ENCODE measurements at regions not wholly inside any gene's neighbourhood (a gene's known extent, or its start where the extent isn't known, plus 50 kb on each side); places are given as distances from the start of the nearest gene placed in this dataset.

DNA sequence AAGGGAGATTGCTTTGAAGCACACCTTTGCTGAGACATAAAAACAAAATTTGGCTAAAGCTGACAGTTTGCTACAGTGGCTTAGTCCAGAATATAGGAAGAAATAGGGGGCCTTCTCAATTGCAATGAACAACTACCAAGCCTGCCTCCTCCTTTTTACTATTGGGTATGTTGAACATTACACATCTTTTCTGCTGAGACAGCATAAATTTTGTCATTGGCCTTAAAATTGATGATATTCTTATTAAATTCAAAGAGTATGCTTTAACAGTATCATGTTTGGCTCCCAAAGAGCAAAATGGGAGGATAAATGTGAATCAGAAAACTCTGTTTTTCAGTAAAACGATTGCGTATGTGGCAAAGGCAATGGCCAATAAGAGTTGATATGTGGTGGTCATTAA, 721.9 kb upstream of the IGFBP7 start:
- Histone ChIP-seq H3K4me3 (no peak overlapping the region), H3K27me3 (no peaks in the 10 kb centered on the region), H3K27ac (no peak overlapping the region), H3K4me1 (no peaks in the 10 kb centered on the region), H3K36me3 (no peaks in the 10 kb centered on the region), H3K9me3 (no peaks in the 10 kb centered on the region)
- 86 to 92% (median 88%) methylated on average over 2 of the region's 2 CpGs for WGBS, 4 donors
- DNase-seq, result no peak
- TF ChIP-seq, protein P1, sequence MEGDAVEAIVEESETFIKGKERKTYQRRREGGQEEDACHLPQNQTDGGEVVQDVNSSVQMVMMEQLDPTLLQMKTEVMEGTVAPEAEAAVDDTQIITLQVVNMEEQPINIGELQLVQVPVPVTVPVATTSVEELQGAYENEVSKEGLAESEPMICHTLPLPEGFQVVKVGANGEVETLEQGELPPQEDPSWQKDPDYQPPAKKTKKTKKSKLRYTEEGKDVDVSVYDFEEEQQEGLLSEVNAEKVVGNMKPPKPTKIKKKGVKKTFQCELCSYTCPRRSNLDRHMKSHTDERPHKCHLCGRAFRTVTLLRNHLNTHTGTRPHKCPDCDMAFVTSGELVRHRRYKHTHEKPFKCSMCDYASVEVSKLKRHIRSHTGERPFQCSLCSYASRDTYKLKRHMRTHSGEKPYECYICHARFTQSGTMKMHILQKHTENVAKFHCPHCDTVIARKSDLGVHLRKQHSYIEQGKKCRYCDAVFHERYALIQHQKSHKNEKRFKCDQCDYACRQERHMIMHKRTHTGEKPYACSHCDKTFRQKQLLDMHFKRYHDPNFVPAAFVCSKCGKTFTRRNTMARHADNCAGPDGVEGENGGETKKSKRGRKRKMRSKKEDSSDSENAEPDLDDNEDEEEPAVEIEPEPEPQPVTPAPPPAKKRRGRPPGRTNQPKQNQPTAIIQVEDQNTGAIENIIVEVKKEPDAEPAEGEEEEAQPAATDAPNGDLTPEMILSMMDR (IDR thresholded peaks at IDR 0.05), result no peak
- TF ChIP-seq POLR2A (IDR thresholded peaks at IDR 0.05), result no peak
- intact Hi-C loops (cut with DNase I), result no loop called here
- no peak for ATAC-seq

DNA sequence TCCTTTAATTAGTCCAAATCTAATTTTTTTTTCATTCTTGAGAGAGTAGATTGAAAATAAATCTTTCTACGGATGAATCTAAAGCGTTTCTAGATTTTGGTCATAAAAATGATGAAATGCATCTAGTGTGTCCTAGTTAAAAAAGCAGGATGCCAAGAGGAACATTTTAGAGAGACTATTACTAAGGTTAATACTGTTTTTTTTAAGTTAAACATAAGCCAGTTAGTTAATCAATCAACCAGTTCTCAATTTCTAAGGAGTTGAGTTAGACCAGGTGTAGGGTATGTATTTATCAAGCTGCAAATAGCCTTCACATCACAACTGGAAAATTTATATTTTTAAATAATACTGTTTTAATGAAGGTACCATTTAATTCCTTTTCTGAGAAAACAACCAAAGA, 679.5 kb upstream of the IGFBP7 start:
- Histone ChIP-seq H3K27ac (no peak overlapping the region), H3K36me3 (no peaks in the 10 kb centered on the region), H3K4me3 (no peak overlapping the region), H3K9me3 (no peaks in the 10 kb centered on the region), H3K27me3 (no peaks in the 10 kb centered on the region), H3K4me1 (no peaks in the 10 kb centered on the region)
- intact Hi-C loops (cut with DNase I), result no loop called here
- DNase-seq, result no peak
- WGBS, 4 donors, result 43 to 71% (median 54%) methylated on average over 2 of the region's 2 CpGs
- no peak for TF ChIP-seq POLR2A (IDR thresholded peaks at IDR 0.05)
- TF ChIP-seq, protein P1 (IDR thresholded peaks at IDR 0.05), result no peak
- ATAC-seq, result no peak

DNA sequence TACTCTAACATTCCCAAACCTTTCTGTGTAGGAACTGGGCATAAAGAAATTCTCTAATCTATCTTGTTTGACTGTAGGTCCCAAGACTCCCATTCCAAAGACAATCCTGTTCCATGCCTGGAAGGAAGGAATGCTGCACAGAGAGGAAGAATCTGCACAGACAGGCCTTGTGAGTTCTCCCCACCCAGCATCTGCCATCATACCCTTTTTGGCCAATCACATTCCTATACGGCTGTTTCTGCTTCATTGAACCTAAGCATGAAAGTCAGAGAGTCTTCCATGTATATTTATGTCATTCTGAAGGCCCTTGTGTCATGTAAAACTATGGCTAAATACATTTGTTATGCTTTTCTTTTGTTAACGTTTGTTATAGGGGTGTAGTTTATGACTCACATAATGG, 667.7 kb upstream of the IGFBP7 start:
- Histone ChIP-seq H3K4me1 (no peaks in the 10 kb centered on the region), H3K4me3 (no peak overlapping the region), H3K9me3 (no peaks in the 10 kb centered on the region), H3K27me3 (no peaks in the 10 kb centered on the region), H3K36me3 (no peaks in the 10 kb centered on the region), H3K27ac (no peak overlapping the region)
- intact Hi-C loops (cut with DNase I), result no loop called here
- ATAC-seq (no peak), DNase-seq (no peak)
- 45 to 78% (median 59%) methylated on average over 2 of the region's 2 CpGs for WGBS, 4 donors
- TF ChIP-seq, protein P1 (IDR thresholded peaks at IDR 0.05), result no peak
- TF ChIP-seq POLR2A (IDR thresholded peaks at IDR 0.05), result no peak

DNA sequence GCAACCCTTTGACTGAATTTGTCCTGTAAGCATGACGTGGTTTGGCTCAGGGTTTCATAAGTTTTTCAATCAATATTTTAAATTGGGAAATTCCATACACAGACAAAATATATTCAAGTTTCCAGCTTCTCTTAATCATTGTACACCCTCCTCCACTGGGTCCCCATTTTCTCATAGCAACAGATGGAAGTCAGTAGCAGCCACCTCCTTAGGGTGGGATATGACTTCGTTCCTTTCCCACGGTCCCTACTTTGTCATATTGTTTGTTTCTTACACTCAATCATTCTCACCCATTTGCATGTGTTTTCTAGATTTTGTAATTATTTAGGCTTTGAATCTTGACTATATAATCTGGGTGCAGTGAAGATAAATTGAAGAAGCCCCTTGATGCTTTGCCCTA, 664.5 kb upstream of the IGFBP7 start:
- Histone ChIP-seq H3K4me3 (no peak overlapping the region), H3K27ac (no peak overlapping the region), H3K9me3 (peaks cover 0 to 3% (median 0%) of the 10 kb centered on the region in 12 donors), H3K36me3 (no peaks in the 10 kb centered on the region), H3K4me1 (no peaks in the 10 kb centered on the region), H3K27me3 (no peaks in the 10 kb centered on the region)
- intact Hi-C loops (cut with DNase I), result no loop called here
- no peak for DNase-seq
- TF ChIP-seq POLR2A (IDR thresholded peaks at IDR 0.05), result no peak
- TF ChIP-seq, protein P1 (IDR thresholded peaks at IDR 0.05), result no peak
- ATAC-seq, result no peak
- WGBS, 4 donors, result 86 to 89% (median 87%) methylated on average over 3 of the region's 3 CpGs

All from heart left ventricle (tissue), 16 donors.